ENCODE measurements at regions not wholly inside any gene's neighbourhood (a gene's known extent, or its start where the extent isn't known, plus 50 kb on each side); places are given as distances from the start of the nearest gene placed in this dataset.
"Not testable (repeated sequence)": the region's sequence is repeated elsewhere in the genome, so short reads cannot be mapped to it uniquely, and the experiment has no call there.

DNA sequence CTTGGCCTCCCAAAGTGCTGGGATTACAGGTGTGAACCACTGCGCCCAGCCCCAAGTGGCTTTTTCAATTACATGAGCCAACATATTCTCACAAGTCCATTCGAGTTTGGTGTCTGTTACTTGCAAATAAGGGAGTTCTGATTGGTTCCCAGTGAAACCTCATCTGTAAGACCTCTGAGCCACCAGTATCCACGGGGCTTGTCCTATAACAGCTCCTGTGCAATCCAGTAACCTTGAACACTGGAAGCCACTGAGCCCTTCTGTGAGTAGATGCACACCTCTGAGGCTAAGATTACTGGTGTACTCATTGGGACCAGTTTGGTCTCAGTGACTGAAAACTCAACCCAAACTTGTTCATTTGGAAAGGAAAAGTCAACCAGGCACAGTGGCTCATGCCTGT is 112.5 kb upstream of the CRYM start:
- H3K36me3 ChIP-seq (ENCODE audit: control insufficient read depth in 2 of 2, extremely low read depth in 1 of 2, insufficient read depth in 2 of 2, low read length in 2 of 2); H3K9ac ChIP-seq (replicated peaks; ENCODE audit: extremely low read depth, insufficient read depth, low read length); BruUV-seq (replicated peaks); dilution Hi-C loops (cut with MboI; ENCODE audit: extremely low pct_ligation_motif_present, low sequenced_read_pairs); H3K27ac ChIP-seq (ENCODE audit: insufficient read depth, low read depth, low read length); intact Hi-C loops (cut with micrococcal nuclease); H3K79me2 ChIP-seq (ENCODE audit: control insufficient read depth, insufficient read depth, low read length); H3K4me1 ChIP-seq (ENCODE audit: control insufficient read depth, extremely low read depth, insufficient read depth, low read length); FAIRE-seq; H3K9me1 ChIP-seq (replicated peaks; ENCODE audit: control insufficient read depth, extremely low read depth, insufficient read depth, low read length); POLR2A ChIA-PET; H3K9me3 ChIP-seq (replicated peaks; ENCODE audit: control insufficient read depth, insufficient read depth, low read length); H2AFZ ChIP-seq (ENCODE audit: low read depth, low read length); CTCF ChIA-PET; DNase-seq (ENCODE audit: low read depth, low spot score); H3K4me3 ChIP-seq (replicated peaks in 1 of 3; ENCODE audit: insufficient read depth in 1 of 3, low read depth in 1 of 3, low read length in 3 of 3); H3K27me3 ChIP-seq (ENCODE audit: control insufficient read depth in 2 of 2, insufficient read depth in 2 of 2, low read length in 2 of 2); H3K4me2 ChIP-seq (ENCODE audit: insufficient read depth, low read length); H4K20me1 ChIP-seq (replicated peaks; ENCODE audit: control insufficient read depth, extremely low read depth, insufficient read depth, low read length): not testable (repeated sequence)

DNA sequence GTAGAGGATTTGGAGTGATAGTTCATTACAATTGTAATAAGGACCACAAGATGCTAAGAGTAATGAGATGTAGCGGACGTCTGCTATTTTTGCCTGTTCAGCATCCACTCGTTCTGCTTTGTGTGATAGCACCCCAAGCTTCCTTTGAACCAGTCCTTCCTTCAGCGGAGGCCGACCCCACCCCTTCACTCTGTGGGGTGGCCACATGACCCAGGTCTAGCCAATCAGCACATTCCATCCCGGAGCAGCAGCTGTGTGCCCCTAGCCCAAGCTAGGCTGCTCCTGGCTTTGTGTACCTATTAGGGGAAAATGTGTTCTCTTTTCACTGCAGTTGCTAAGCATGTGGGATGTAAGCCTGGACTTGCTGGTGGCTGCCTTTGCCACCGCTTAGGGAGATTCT is 111.8 kb upstream of the CRYM start:
- H3K4me3 ChIP-seq (replicated peaks in 1 of 3; ENCODE audit: insufficient read depth in 1 of 3, low read depth in 1 of 3, low read length in 3 of 3); H3K4me1 ChIP-seq (ENCODE audit: control insufficient read depth, extremely low read depth, insufficient read depth, low read length); H3K27ac ChIP-seq (ENCODE audit: insufficient read depth, low read depth, low read length); H3K79me2 ChIP-seq (ENCODE audit: control insufficient read depth, insufficient read depth, low read length); H3K9me3 ChIP-seq (replicated peaks; ENCODE audit: control insufficient read depth, insufficient read depth, low read length); CTCF ChIA-PET; H3K27me3 ChIP-seq (ENCODE audit: control insufficient read depth in 2 of 2, insufficient read depth in 2 of 2, low read length in 2 of 2); H2AFZ ChIP-seq (ENCODE audit: low read depth, low read length); H4K20me1 ChIP-seq (replicated peaks; ENCODE audit: control insufficient read depth, extremely low read depth, insufficient read depth, low read length); FAIRE-seq; H3K4me2 ChIP-seq (ENCODE audit: insufficient read depth, low read length); BruUV-seq (replicated peaks); dilution Hi-C loops (cut with MboI; ENCODE audit: extremely low pct_ligation_motif_present, low sequenced_read_pairs); intact Hi-C loops (cut with micrococcal nuclease); H3K36me3 ChIP-seq (ENCODE audit: control insufficient read depth in 2 of 2, extremely low read depth in 1 of 2, insufficient read depth in 2 of 2, low read length in 2 of 2); H3K9me1 ChIP-seq (replicated peaks; ENCODE audit: control insufficient read depth, extremely low read depth, insufficient read depth, low read length); DNase-seq (ENCODE audit: low read depth, low spot score); H3K9ac ChIP-seq (replicated peaks; ENCODE audit: extremely low read depth, insufficient read depth, low read length); POLR2A ChIA-PET: not testable (repeated sequence)

- H3K36me3 ChIP-seq (ENCODE audit: control insufficient read depth in 2 of 2, extremely low read depth in 1 of 2, insufficient read depth in 2 of 2, low read length in 2 of 2); intact Hi-C loops (cut with micrococcal nuclease); H3K4me3 ChIP-seq (replicated peaks in 1 of 3; ENCODE audit: insufficient read depth in 1 of 3, low read depth in 1 of 3, low read length in 3 of 3); H3K9me3 ChIP-seq (replicated peaks; ENCODE audit: control insufficient read depth, insufficient read depth, low read length); H3K27me3 ChIP-seq (ENCODE audit: control insufficient read depth in 2 of 2, insufficient read depth in 2 of 2, low read length in 2 of 2); H2AFZ ChIP-seq (ENCODE audit: low read depth, low read length); H4K20me1 ChIP-seq (replicated peaks; ENCODE audit: control insufficient read depth, extremely low read depth, insufficient read depth, low read length); H3K4me2 ChIP-seq (ENCODE audit: insufficient read depth, low read length); H3K27ac ChIP-seq (ENCODE audit: insufficient read depth, low read depth, low read length); FAIRE-seq; CTCF ChIA-PET; dilution Hi-C loops (cut with MboI; ENCODE audit: extremely low pct_ligation_motif_present, low sequenced_read_pairs); H3K79me2 ChIP-seq (ENCODE audit: control insufficient read depth, insufficient read depth, low read length); H3K9ac ChIP-seq (replicated peaks; ENCODE audit: extremely low read depth, insufficient read depth, low read length); BruUV-seq (replicated peaks); H3K9me1 ChIP-seq (replicated peaks; ENCODE audit: control insufficient read depth, extremely low read depth, insufficient read depth, low read length); H3K4me1 ChIP-seq (ENCODE audit: control insufficient read depth, extremely low read depth, insufficient read depth, low read length); POLR2A ChIA-PET; DNase-seq (ENCODE audit: low read depth, low spot score): not testable (repeated sequence)
These were observed 109.7 kb upstream of the CRYM start for GRCh38 chr16:21387757-21388156.

- BruUV-seq (replicated peaks); H3K79me2 ChIP-seq (ENCODE audit: control insufficient read depth, insufficient read depth, low read length); H3K4me3 ChIP-seq (replicated peaks in 1 of 3; ENCODE audit: insufficient read depth in 1 of 3, low read depth in 1 of 3, low read length in 3 of 3); H3K27me3 ChIP-seq (ENCODE audit: control insufficient read depth in 2 of 2, insufficient read depth in 2 of 2, low read length in 2 of 2); H4K20me1 ChIP-seq (replicated peaks; ENCODE audit: control insufficient read depth, extremely low read depth, insufficient read depth, low read length); H3K27ac ChIP-seq (ENCODE audit: insufficient read depth, low read depth, low read length); H3K9me3 ChIP-seq (replicated peaks; ENCODE audit: control insufficient read depth, insufficient read depth, low read length); H3K9ac ChIP-seq (replicated peaks; ENCODE audit: extremely low read depth, insufficient read depth, low read length); intact Hi-C loops (cut with micrococcal nuclease); H3K9me1 ChIP-seq (replicated peaks; ENCODE audit: control insufficient read depth, extremely low read depth, insufficient read depth, low read length); H3K4me2 ChIP-seq (ENCODE audit: insufficient read depth, low read length); H3K36me3 ChIP-seq (ENCODE audit: control insufficient read depth in 2 of 2, extremely low read depth in 1 of 2, insufficient read depth in 2 of 2, low read length in 2 of 2); POLR2A ChIA-PET; CTCF ChIA-PET; DNase-seq (ENCODE audit: low read depth, low spot score); H2AFZ ChIP-seq (ENCODE audit: low read depth, low read length); dilution Hi-C loops (cut with MboI; ENCODE audit: extremely low pct_ligation_motif_present, low sequenced_read_pairs); FAIRE-seq; H3K4me1 ChIP-seq (ENCODE audit: control insufficient read depth, extremely low read depth, insufficient read depth, low read length): not testable (repeated sequence)
These were observed 108.3 kb upstream of the CRYM start for GRCh38 chr16:21386201-21386915.

Measured in endothelial cell of umbilical vein (primary cell).